ENCODE measurements at regions not wholly inside any gene's neighbourhood (a gene's known extent, or its start where the extent isn't known, plus 50 kb on each side); places are given as distances from the start of the nearest gene placed in this dataset.

- TF ChIP-seq, protein P1, sequence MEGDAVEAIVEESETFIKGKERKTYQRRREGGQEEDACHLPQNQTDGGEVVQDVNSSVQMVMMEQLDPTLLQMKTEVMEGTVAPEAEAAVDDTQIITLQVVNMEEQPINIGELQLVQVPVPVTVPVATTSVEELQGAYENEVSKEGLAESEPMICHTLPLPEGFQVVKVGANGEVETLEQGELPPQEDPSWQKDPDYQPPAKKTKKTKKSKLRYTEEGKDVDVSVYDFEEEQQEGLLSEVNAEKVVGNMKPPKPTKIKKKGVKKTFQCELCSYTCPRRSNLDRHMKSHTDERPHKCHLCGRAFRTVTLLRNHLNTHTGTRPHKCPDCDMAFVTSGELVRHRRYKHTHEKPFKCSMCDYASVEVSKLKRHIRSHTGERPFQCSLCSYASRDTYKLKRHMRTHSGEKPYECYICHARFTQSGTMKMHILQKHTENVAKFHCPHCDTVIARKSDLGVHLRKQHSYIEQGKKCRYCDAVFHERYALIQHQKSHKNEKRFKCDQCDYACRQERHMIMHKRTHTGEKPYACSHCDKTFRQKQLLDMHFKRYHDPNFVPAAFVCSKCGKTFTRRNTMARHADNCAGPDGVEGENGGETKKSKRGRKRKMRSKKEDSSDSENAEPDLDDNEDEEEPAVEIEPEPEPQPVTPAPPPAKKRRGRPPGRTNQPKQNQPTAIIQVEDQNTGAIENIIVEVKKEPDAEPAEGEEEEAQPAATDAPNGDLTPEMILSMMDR (IDR thresholded peaks at IDR 0.05) = no peak
- no peak for TF ChIP-seq ZFX (IDR thresholded peaks at IDR 0.05; ENCODE audit: borderline replicate concordance)
Measured at GRCh38 chrY:8442097-8442496, 895.2 kb upstream of the TSPY4 start.

All from 22Rv1 (cell line).